ENCODE measurements at regions not wholly inside any gene's neighbourhood (a gene's known extent, or its start where the extent isn't known, plus 50 kb on each side); places are given as distances from the start of the nearest gene placed in this dataset.

- H3K9me3 ChIP-seq (ENCODE audit: low read length), result no peaks in the 10 kb centered on the region
- H3K27me3 ChIP-seq (ENCODE audit: low read length), result no peaks in the 10 kb centered on the region
- H3K4me3 ChIP-seq (ENCODE audit: low read length), result no peak overlapping the region
- no peak overlapping the region for H3K27ac ChIP-seq (ENCODE audit: low read length)
- no peaks in the 10 kb centered on the region for H3K79me2 ChIP-seq (ENCODE audit: low read length)
- no peak for DNase-seq
- H3K4me1 ChIP-seq (ENCODE audit: low read length), result no peaks in the 10 kb centered on the region
- H3K9me2 ChIP-seq (replicated peaks; ENCODE audit: insufficient read depth, low read length), result no peaks in the 10 kb centered on the region
- no peaks in the 10 kb centered on the region for H4K20me1 ChIP-seq (ENCODE audit: insufficient read depth, low read depth, low read length)
- no peaks in the 10 kb centered on the region for H3K36me3 ChIP-seq (ENCODE audit: insufficient read depth, low read length)
- no peak overlapping the region for H3K9ac ChIP-seq (ENCODE audit: low read length)
- no peak overlapping the region for H3K4me2 ChIP-seq (ENCODE audit: low read depth, low read length, poor library complexity, severe bottlenecking)
- H2AFZ ChIP-seq (ENCODE audit: low read length), result no peak overlapping the region
These were observed 207.3 kb downstream of the SQOR start for GRCh38 chr15:45842151-45842550.

DNA sequence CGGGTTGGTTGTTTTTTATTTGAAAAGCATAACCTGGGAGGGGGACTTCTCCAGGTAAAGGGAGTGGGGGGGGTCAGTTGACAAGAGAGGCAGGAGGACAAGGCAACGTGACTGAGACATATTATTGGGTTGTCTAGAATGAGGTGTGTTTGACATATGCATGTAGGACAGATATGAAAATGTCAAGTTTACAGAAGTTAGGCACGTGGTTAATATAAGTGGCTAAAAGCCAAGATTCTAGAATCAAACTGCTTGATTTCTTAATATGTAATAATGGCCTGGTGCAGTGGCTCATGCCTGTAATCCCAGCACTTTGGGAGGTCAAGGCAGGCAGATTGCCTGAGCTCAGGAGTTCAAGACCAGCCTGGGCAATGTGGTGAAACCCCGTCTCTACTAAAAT is 212.8 kb downstream of the SQOR start:
- H3K27ac ChIP-seq (ENCODE audit: low read length), result no peak overlapping the region
- H3K79me2 ChIP-seq (ENCODE audit: low read length), result no peaks in the 10 kb centered on the region
- H2AFZ ChIP-seq (ENCODE audit: low read length), result no peak overlapping the region
- H3K4me1 ChIP-seq (ENCODE audit: low read length), result no peaks in the 10 kb centered on the region
- H3K36me3 ChIP-seq (ENCODE audit: insufficient read depth, low read length), result no peaks in the 10 kb centered on the region
- H3K4me3 ChIP-seq (ENCODE audit: low read length), result no peak overlapping the region
- H3K27me3 ChIP-seq (ENCODE audit: low read length), result no peaks in the 10 kb centered on the region
- H3K9me2 ChIP-seq (replicated peaks; ENCODE audit: insufficient read depth, low read length), result no peaks in the 10 kb centered on the region
- no peak for DNase-seq
- H3K9ac ChIP-seq (ENCODE audit: low read length), result no peak overlapping the region
- H3K4me2 ChIP-seq (ENCODE audit: low read depth, low read length, poor library complexity, severe bottlenecking), result no peak overlapping the region
- peaks cover 4% of the 10 kb centered on the region; the same call in 1 of the 2 replicates for H3K9me3 ChIP-seq (ENCODE audit: low read length)
- H4K20me1 ChIP-seq (ENCODE audit: insufficient read depth, low read depth, low read length), result no peaks in the 10 kb centered on the region

- H4K20me1 ChIP-seq (ENCODE audit: insufficient read depth, low read depth, low read length), result no peaks in the 10 kb centered on the region
- no peaks in the 10 kb centered on the region for H3K36me3 ChIP-seq (ENCODE audit: insufficient read depth, low read length)
- no peaks in the 10 kb centered on the region for H3K79me2 ChIP-seq (ENCODE audit: low read length)
- H2AFZ ChIP-seq (ENCODE audit: low read length), result no peak overlapping the region
- no peak overlapping the region for H3K4me2 ChIP-seq (ENCODE audit: low read depth, low read length, poor library complexity, severe bottlenecking)
- H3K4me3 ChIP-seq (ENCODE audit: low read length), result no peak overlapping the region
- no peaks in the 10 kb centered on the region for H3K27me3 ChIP-seq (ENCODE audit: low read length)
- no peak overlapping the region for H3K27ac ChIP-seq (ENCODE audit: low read length)
- H3K9me3 ChIP-seq (ENCODE audit: low read length), result peaks cover 4% of the 10 kb centered on the region; the same call in 1 of the 2 replicates
- H3K4me1 ChIP-seq (ENCODE audit: low read length), result no peaks in the 10 kb centered on the region
- no peak for DNase-seq
- H3K9me2 ChIP-seq (replicated peaks; ENCODE audit: insufficient read depth, low read length), result no peaks in the 10 kb centered on the region
- no peak overlapping the region for H3K9ac ChIP-seq (ENCODE audit: low read length)
These were observed 214.3 kb downstream of the SQOR start for GRCh38 chr15:45849136-45849535.

DNA sequence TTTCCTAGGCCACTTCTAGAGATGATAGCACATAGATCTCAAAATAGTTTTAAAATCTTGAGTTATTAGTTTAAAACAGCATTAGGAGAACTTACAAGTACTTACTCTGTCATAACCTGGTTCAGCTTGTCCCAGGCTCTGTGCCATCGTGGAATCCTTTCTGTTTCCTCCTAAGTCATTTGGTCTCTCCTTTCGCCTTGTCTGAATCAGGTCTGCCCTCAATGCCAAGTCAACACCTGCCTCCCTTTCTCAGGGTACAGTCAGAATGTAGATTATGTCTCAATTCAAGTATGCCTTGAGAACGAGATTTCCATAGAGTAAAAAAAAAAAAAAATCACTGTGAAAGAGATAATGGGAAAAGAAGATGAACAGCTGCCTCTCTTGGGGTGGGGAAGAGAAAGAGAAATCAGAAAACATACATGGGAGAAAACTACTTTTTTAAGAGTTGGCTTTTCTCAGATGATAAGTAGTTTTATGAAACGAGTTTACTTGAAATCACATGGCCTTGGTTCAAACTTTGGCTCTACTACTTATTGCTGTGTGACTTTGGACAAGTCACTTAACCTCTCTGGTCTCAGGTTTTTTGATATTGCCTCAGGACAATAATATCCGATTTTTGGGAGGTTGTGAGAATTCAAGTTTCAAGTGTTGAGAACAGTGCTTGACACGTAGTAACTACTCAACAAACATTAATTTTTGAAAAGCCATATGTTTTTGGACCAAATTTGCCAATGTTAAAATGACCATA is 219.8 kb downstream of the SQOR start:
- Histone ChIP-seq H3K4me2 (ENCODE audit: low read depth, low read length, poor library complexity, severe bottlenecking) (no peak overlapping the region), H3K9ac (ENCODE audit: low read length) (no peak overlapping the region), H3K36me3 (ENCODE audit: insufficient read depth, low read length) (no peaks in the 10 kb centered on the region), H3K27me3 (ENCODE audit: low read length) (no peaks in the 10 kb centered on the region), H3K9me2 (replicated peaks; ENCODE audit: insufficient read depth, low read length) (no peaks in the 10 kb centered on the region), H3K4me3 (ENCODE audit: low read length) (no peak overlapping the region), H3K79me2 (ENCODE audit: low read length) (no peaks in the 10 kb centered on the region), H3K27ac (ENCODE audit: low read length) (no peak overlapping the region), H2AFZ (ENCODE audit: low read length) (no peak overlapping the region), H3K9me3 (ENCODE audit: low read length) (peaks cover 4% of the 10 kb centered on the region; the same call in 1 of the 2 replicates), H4K20me1 (ENCODE audit: insufficient read depth, low read depth, low read length) (no peaks in the 10 kb centered on the region), H3K4me1 (ENCODE audit: low read length) (no peaks in the 10 kb centered on the region)
- no peak for DNase-seq

DNA sequence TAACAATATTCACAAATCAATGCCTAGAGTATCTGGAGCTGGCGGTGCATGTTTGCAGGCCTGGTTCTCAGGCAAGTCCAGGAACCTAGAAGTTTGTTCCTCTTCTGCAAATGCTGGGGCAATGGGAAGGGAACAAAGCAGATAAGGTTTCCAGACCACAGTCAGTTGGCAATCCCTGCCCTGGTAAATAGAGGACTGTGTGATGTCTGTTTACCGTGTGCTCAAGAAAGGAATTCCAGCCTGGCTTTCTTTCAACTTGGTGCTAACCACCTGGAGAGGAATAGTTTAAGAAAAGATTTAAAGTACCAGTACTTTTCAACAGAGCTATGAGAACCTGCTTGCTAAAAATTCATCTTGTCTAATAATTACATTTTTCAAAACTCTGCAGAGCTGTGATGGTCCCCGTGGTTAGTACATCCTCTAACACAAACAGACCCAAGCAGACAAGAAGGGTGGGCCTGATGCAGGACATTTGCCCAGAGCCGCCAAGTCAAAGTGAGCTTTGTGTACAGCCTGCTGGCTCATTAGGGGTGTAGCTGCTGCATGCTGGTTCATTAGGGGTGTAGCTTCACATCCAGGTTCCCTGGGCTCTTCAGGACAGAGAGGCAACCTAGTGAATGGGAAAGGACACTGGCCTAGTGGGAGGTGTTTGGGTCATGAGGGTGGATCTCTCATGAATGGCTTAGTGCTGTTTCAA is 220.5 kb downstream of the SQOR start:
- Histone ChIP-seq H3K4me2 (ENCODE audit: low read depth, low read length, poor library complexity, severe bottlenecking) (no peak overlapping the region), H3K27ac (ENCODE audit: low read length) (no peak overlapping the region), H3K36me3 (ENCODE audit: insufficient read depth, low read length) (no peaks in the 10 kb centered on the region)

GRCh38 chr15:45855907-45856579 is 221.2 kb downstream of the SQOR start:
- no peak overlapping the region for H3K27ac ChIP-seq (ENCODE audit: low read length)
- no peaks in the 10 kb centered on the region for H3K9me2 ChIP-seq (replicated peaks; ENCODE audit: insufficient read depth, low read length)
- DNase-seq, result no peak
- no peaks in the 10 kb centered on the region for H3K36me3 ChIP-seq (ENCODE audit: insufficient read depth, low read length)
- H3K27me3 ChIP-seq (ENCODE audit: low read length), result no peaks in the 10 kb centered on the region
- no peaks in the 10 kb centered on the region for H3K79me2 ChIP-seq (ENCODE audit: low read length)
- no peaks in the 10 kb centered on the region for H3K9me3 ChIP-seq (ENCODE audit: low read length)
- no peak overlapping the region for H2AFZ ChIP-seq (ENCODE audit: low read length)
- H3K9ac ChIP-seq (ENCODE audit: low read length), result no peak overlapping the region
- H3K4me3 ChIP-seq (ENCODE audit: low read length), result no peak overlapping the region
- H3K4me1 ChIP-seq (ENCODE audit: low read length), result no peaks in the 10 kb centered on the region
- no peaks in the 10 kb centered on the region for H4K20me1 ChIP-seq (ENCODE audit: insufficient read depth, low read depth, low read length)
- H3K4me2 ChIP-seq (ENCODE audit: low read depth, low read length, poor library complexity, severe bottlenecking), result no peak overlapping the region

More for the DNA sequence above, 220.5 kb downstream of the SQOR start:
- Histone ChIP-seq H3K9me2 (replicated peaks; ENCODE audit: insufficient read depth, low read length) (no peaks in the 10 kb centered on the region), H3K9ac (ENCODE audit: low read length) (no peak overlapping the region), H4K20me1 (ENCODE audit: insufficient read depth, low read depth, low read length) (no peaks in the 10 kb centered on the region), H2AFZ (ENCODE audit: low read length) (no peak overlapping the region), H3K4me1 (ENCODE audit: low read length) (no peaks in the 10 kb centered on the region), H3K27me3 (ENCODE audit: low read length) (no peaks in the 10 kb centered on the region), H3K79me2 (ENCODE audit: low read length) (no peaks in the 10 kb centered on the region), H3K4me3 (ENCODE audit: low read length) (no peak overlapping the region), H3K9me3 (ENCODE audit: low read length) (peaks cover 3% of the 10 kb centered on the region; the same call in 1 of the 2 replicates)
- no peak for DNase-seq

- H3K9me3 ChIP-seq (ENCODE audit: low read length), result no peaks in the 10 kb centered on the region
- H3K9me2 ChIP-seq (replicated peaks; ENCODE audit: insufficient read depth, low read length), result no peaks in the 10 kb centered on the region
- no peak overlapping the region for H2AFZ ChIP-seq (ENCODE audit: low read length)
- H3K4me2 ChIP-seq (ENCODE audit: low read depth, low read length, poor library complexity, severe bottlenecking), result no peak overlapping the region
- no peaks in the 10 kb centered on the region for H3K4me1 ChIP-seq (ENCODE audit: low read length)
- no peak overlapping the region for H3K4me3 ChIP-seq (ENCODE audit: low read length)
- no peak overlapping the region for H3K27ac ChIP-seq (ENCODE audit: low read length)
- DNase-seq, result no peak
- H3K27me3 ChIP-seq (ENCODE audit: low read length), result no peaks in the 10 kb centered on the region
- no peak overlapping the region for H3K9ac ChIP-seq (ENCODE audit: low read length)
- H4K20me1 ChIP-seq (ENCODE audit: insufficient read depth, low read depth, low read length), result no peaks in the 10 kb centered on the region
- H3K36me3 ChIP-seq (ENCODE audit: insufficient read depth, low read length), result no peaks in the 10 kb centered on the region
- no peaks in the 10 kb centered on the region for H3K79me2 ChIP-seq (ENCODE audit: low read length)
These were observed 222.5 kb downstream of the SQOR start for GRCh38 chr15:45857291-45857690.

DNA sequence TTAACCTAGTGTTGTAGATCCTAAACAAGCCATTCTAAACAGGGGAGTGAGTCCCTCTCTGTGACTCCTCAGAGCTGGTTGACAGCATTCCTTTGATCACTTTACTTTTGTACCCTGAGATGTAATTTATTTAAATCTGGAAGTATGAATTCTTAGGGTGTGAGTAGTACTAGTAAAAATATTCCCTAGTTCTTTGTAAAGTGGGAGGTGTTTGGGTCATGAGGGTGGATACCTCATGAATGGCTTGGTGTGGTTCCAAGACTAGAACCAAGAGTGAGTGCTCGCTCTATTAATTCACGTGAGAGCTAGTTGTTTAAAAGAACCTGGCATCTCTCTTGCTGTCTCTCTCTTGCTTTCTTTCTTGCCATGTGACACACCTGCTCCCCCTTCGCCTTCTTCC is 223.7 kb downstream of the SQOR start:
- Histone ChIP-seq H3K36me3 (ENCODE audit: insufficient read depth, low read length) (no peaks in the 10 kb centered on the region), H3K9me3 (ENCODE audit: low read length) (no peaks in the 10 kb centered on the region), H2AFZ (ENCODE audit: low read length) (no peak overlapping the region), H3K9me2 (replicated peaks; ENCODE audit: insufficient read depth, low read length) (no peaks in the 10 kb centered on the region), H3K9ac (ENCODE audit: low read length) (no peak overlapping the region), H4K20me1 (ENCODE audit: insufficient read depth, low read depth, low read length) (no peaks in the 10 kb centered on the region), H3K27ac (ENCODE audit: low read length) (no peak overlapping the region), H3K4me1 (ENCODE audit: low read length) (no peaks in the 10 kb centered on the region), H3K27me3 (ENCODE audit: low read length) (no peaks in the 10 kb centered on the region), H3K4me3 (ENCODE audit: low read length) (no peak overlapping the region), H3K4me2 (ENCODE audit: low read depth, low read length, poor library complexity, severe bottlenecking) (no peak overlapping the region), H3K79me2 (ENCODE audit: low read length) (no peaks in the 10 kb centered on the region)
- no peak for DNase-seq
